HCT116 (cell line): ENCODE measurements at regions not wholly inside any gene's neighbourhood (a gene's known extent, or its start where the extent isn't known, plus 50 kb on each side); places are given as distances from the start of the nearest gene placed in this dataset.

Source experiments
- ATAC-seq: fragments of 200-7000 bp; cut with Tn5 transposase; 2 replicates; pipeline ENCODE4 v1.9.1; 2020; ENCODE audit warnings: mild to moderate bottlenecking, moderate library complexity
- BruUV-seq: library from RNA; stranded (reverse); fragments of 400-500 nt; replicated peaks from 2 replicates; lab custom pipeline; 2021; lab: Mats Ljungman, UMichigan
- CTCF ChIA-PET: fragments of 300-600 bp; sonication (Branson Sonifier 250); formaldehyde crosslinking; loops from one replicate; lab custom pipeline; 2021; ENCODE audit warnings: antibody characterized with exemption; lab: Charles Lee
- POLR2A ChIA-PET: fragments of 300-600, 350-600 bp; sonication (Branson Sonifier 250); formaldehyde crosslinking; loops from one replicate; lab custom pipeline; 2021; ENCODE audit warnings: antibody characterized with exemption; lab: Charles Lee
- RAD21 ChIA-PET, 2 experiments: fragments of 300-600 bp; sonication (Branson Sonifier 250); formaldehyde crosslinking; loops; one replicate each; lab custom pipeline; 2023; ENCODE audit warnings: low total read pairs in 2 of 2; ENCODE audit not compliant: uncharacterized antibody in 2 of 2, unreplicated experiment in 2 of 2, low non-redundant PET in 1 of 2; lab: Charles Lee
- DNase-seq: peaks from one replicate; pipeline ENCODE4 v3.0.0-alpha.2; 2010; ENCODE audit warnings: low read depth, low spot score
- H2AFZ ChIP-seq: fragments of 200-600 bp; shearing (Covaris generic), sonication (generic); 2 replicates; pipeline ENCODE4 v1.6.1; 2017; ENCODE audit warnings: low read depth, mixed run types, mixed read lengths, antibody characterized with exemption, low read length; ENCODE audit not compliant: poor library complexity, severe bottlenecking
- H3K27ac ChIP-seq: 2 replicates; pipeline ENCODE4 v1.5.1; 2012; ENCODE audit warnings: low read depth, low read length
- H3K27me3 ChIP-seq: fragments of 200-600 bp; sonication (generic); 2 replicates; pipeline ENCODE4 v1.6.1; 2016; ENCODE audit warnings: mixed run types, low read length, mixed read lengths; ENCODE audit not compliant: insufficient read depth
- H3K36me3 ChIP-seq, 2 experiments: fragments of 200-500 bp in 1 of 2; fragments of 200-600 bp in 1 of 2; sonication (Bioruptor generic) in 1 of 2; sonication (generic) in 1 of 2; 2 replicates each; pipeline versions ENCODE4 v1.5.1 to v1.6.1; 2014 to 2016; ENCODE audit warnings: low read length in 2 of 2, inconsistent platforms in 1 of 2, mixed read lengths in 1 of 2, mixed run types in 1 of 2; ENCODE audit not compliant: insufficient read depth in 2 of 2, control insufficient read depth in 1 of 2
- H3K4me1 ChIP-seq, 2 experiments: fragments of 200-600 bp in 1 of 2; sonication (generic) in 1 of 2; 2 replicates each; pipeline versions ENCODE4 v1.5.1 to v1.6.1; 2012 to 2017; ENCODE audit warnings: low read length in 2 of 2, inconsistent platforms in 1 of 2, mild to moderate bottlenecking in 1 of 2, mixed read lengths in 1 of 2, mixed run types in 1 of 2, moderate library complexity in 1 of 2; ENCODE audit not compliant: insufficient read depth in 2 of 2, control insufficient read depth in 1 of 2
- H3K4me2 ChIP-seq: fragments of 200-600 bp; sonication (generic); 2 replicates; pipeline ENCODE4 v1.6.1; 2017; ENCODE audit warnings: mixed run types, low read length, mixed read lengths
- H3K4me3 ChIP-seq, 2 experiments: fragments of 200-600 bp in 1 of 2; sonication (generic) in 1 of 2; replicated peaks in 1 of 2; 2 replicates each; pipeline ENCODE4 v1.5.1; 2011 to 2016; ENCODE audit warnings: low read length in 2 of 2, control low read depth in 1 of 2, low read depth in 1 of 2, mild to moderate bottlenecking in 1 of 2, mixed read lengths in 1 of 2, mixed run types in 1 of 2
- H3K79me2 ChIP-seq: fragments of 200-600 bp; sonication (generic); 2 replicates; pipeline ENCODE4 v1.6.1; 2017; ENCODE audit warnings: mild to moderate bottlenecking, mixed run types, low read length, moderate library complexity, mixed read lengths; ENCODE audit not compliant: insufficient read depth
- H3K9ac ChIP-seq: fragments of 200-600 bp; sonication (generic); 2 replicates; pipeline ENCODE4 v1.6.1; 2016; ENCODE audit warnings: low read length, mixed read lengths
- H3K9me2 ChIP-seq: fragments of 200-600 bp; sonication (generic), shearing (Covaris generic); 2 replicates; pipeline ENCODE4 v1.6.1; 2017; ENCODE audit warnings: mixed run types, mild to moderate bottlenecking, moderate library complexity; ENCODE audit not compliant: insufficient read depth
- H3K9me3 ChIP-seq, 2 experiments: fragments of 200-500 bp in 1 of 2; fragments of 200-600 bp in 1 of 2; sonication (Bioruptor generic) in 1 of 2; sonication (generic) in 1 of 2; 2 replicates each; pipeline ENCODE4 v1.6.1; 2014 to 2017; ENCODE audit warnings: low read length in 2 of 2, mixed read lengths in 2 of 2, inconsistent platforms in 1 of 2, low read depth in 1 of 2, mild to moderate bottlenecking in 1 of 2, mixed run types in 1 of 2, moderate library complexity in 1 of 2; ENCODE audit not compliant: control insufficient read depth in 1 of 2, insufficient read depth in 1 of 2
- H4K20me1 ChIP-seq: fragments of 200-600 bp; sonication (generic), shearing (Covaris generic); 2 replicates; pipeline ENCODE4 v1.6.1; 2017; ENCODE audit warnings: mixed run types, mild to moderate bottlenecking, moderate library complexity; ENCODE audit not compliant: insufficient read depth
- ATF3 ChIP-seq: IDR thresholded peaks from 2 replicates; pipeline ENCODE4 v1.6.1; 2012
- CBX3 ChIP-seq: IDR thresholded peaks from 2 replicates; pipeline ENCODE4 v1.6.1; 2012; ENCODE audit warnings: low read depth
- CEBPB ChIP-seq: IDR thresholded peaks from 2 replicates; pipeline ENCODE4 v1.6.1; 2012; ENCODE audit warnings: low read depth
- EGR1 ChIP-seq: IDR thresholded peaks from 2 replicates; pipeline ENCODE4 v1.6.1; 2012; ENCODE audit warnings: low read depth
- ELF1 ChIP-seq: IDR thresholded peaks from 2 replicates; pipeline ENCODE4 v1.6.1; 2012; ENCODE audit warnings: low read depth, borderline replicate concordance
- EZH2 ChIP-seq: fragments of 200-600 bp; sonication (generic); IDR thresholded peaks from 2 replicates; pipeline ENCODE4 v1.6.1; 2017; ENCODE audit warnings: antibody characterized with exemption, mixed run types
- EZH2phosphoT487 ChIP-seq: fragments of 200-600 bp; IDR thresholded peaks from 2 replicates; pipeline ENCODE4 v1.6.1; 2018; ENCODE audit warnings: antibody characterized with exemption, borderline replicate concordance
- FOSL1 ChIP-seq: IDR thresholded peaks from 2 replicates; pipeline ENCODE4 v1.6.1; 2012; ENCODE audit warnings: low read depth
- JUND ChIP-seq: IDR thresholded peaks from 2 replicates; pipeline ENCODE4 v1.6.1; 2012
- MAX ChIP-seq: IDR thresholded peaks from 2 replicates; pipeline ENCODE4 v1.6.1; 2012
- POLR2A ChIP-seq: IDR thresholded peaks from 2 replicates; pipeline ENCODE4 v1.7.0; 2011; ENCODE audit warnings: borderline replicate concordance; ENCODE audit not compliant: insufficient read depth, insufficient read length; ENCODE audit errors: extremely low read depth
- POLR2AphosphoS5 ChIP-seq: IDR thresholded peaks from 2 replicates; pipeline ENCODE4 v1.6.1; 2011; ENCODE audit warnings: mild to moderate bottlenecking, low read depth, low read length, moderate library complexity
- RAD21 ChIP-seq: IDR thresholded peaks from 2 replicates; pipeline ENCODE4 v1.6.1; 2012; ENCODE audit warnings: low read depth, mild to moderate bottlenecking
- REST ChIP-seq: IDR thresholded peaks from 2 replicates; pipeline ENCODE4 v1.6.1; 2012; ENCODE audit warnings: low read depth
- SRF ChIP-seq: IDR thresholded peaks from 2 replicates; pipeline ENCODE4 v1.6.1; 2012; ENCODE audit warnings: low read depth
- YY1 ChIP-seq: IDR thresholded peaks from 2 replicates; pipeline ENCODE4 v1.6.1; 2011; ENCODE audit warnings: low read length, low read depth, moderate library complexity, mild to moderate bottlenecking; ENCODE audit not compliant: insufficient replicate concordance; ENCODE audit errors: extremely low read depth
- ZFX ChIP-seq: fragments of 450-650 bp; IDR thresholded peaks from 2 replicates; pipeline ENCODE4 v1.6.1; 2017
- ZNF274 ChIP-seq: fragments of 200-500 bp; sonication (Bioruptor generic); IDR thresholded peaks from 2 replicates; pipeline ENCODE4 v1.6.1; 2014; ENCODE audit warnings: mild to moderate bottlenecking, low read depth, low read length, inconsistent platforms
- intact Hi-C: fragments of 100-400 bp; cut with micrococcal nuclease; formaldehyde crosslinking; loops from 2 replicates; pipeline ENCODE4 v1.10.0; 2022

GRCh38 chr9:20084125-20084524 is 295.3 kb upstream of the SLC24A2 start:
- Histone ChIP-seq H3K79me2 (no peaks in the 10 kb centered on the region), H3K9me3 (no peaks in the 10 kb centered on the region), H3K27ac (no peak overlapping the region), H3K36me3 (no peaks in the 10 kb centered on the region), H4K20me1 (no peaks in the 10 kb centered on the region), H3K27me3 (peaks cover 19% of the 10 kb centered on the region), H3K9ac (no peak overlapping the region), H3K9me2 (no peaks in the 10 kb centered on the region), H2AFZ (no peak overlapping the region), H3K4me3 (no peak overlapping the region), H3K4me2 (no peak overlapping the region), H3K4me1 (no peaks in the 10 kb centered on the region)
- no peak for TF ChIP-seq EZH2
- no peak for TF ChIP-seq CEBPB
- no peak for TF ChIP-seq EZH2phosphoT487
- no peak for TF ChIP-seq FOSL1
- TF ChIP-seq YY1, result no peak
- no peak for TF ChIP-seq POLR2A
- TF ChIP-seq RAD21, result no peak
- no peak for TF ChIP-seq ATF3
- DNase-seq, result no peak
- CTCF ChIA-PET, result no interaction called here
- BruUV-seq, result no TSS peak
- intact Hi-C loops, result no loop called here
- ATAC-seq, result no peak
- RAD21 ChIA-PET, result no interaction called here
- POLR2A ChIA-PET, result no interaction called here

- Histone ChIP-seq H3K4me1 (no peaks in the 10 kb centered on the region), H3K9me3 (no peaks in the 10 kb centered on the region), H2AFZ (no peak overlapping the region), H3K4me2 (no peak overlapping the region), H3K4me3 (no peak overlapping the region), H3K9me2 (no peaks in the 10 kb centered on the region), H3K36me3 (no peaks in the 10 kb centered on the region), H4K20me1 (no peaks in the 10 kb centered on the region), H3K79me2 (no peaks in the 10 kb centered on the region), H3K27ac (no peak overlapping the region), H3K9ac (no peak overlapping the region), H3K27me3 (peaks cover 20% of the 10 kb centered on the region)
- BruUV-seq, result no TSS peak
- POLR2A ChIA-PET, result no interaction called here
- DNase-seq (no peak), ATAC-seq (no peak)
- intact Hi-C loops, result no loop called here
- RAD21 ChIA-PET, result no interaction called here
- CTCF ChIA-PET, result no interaction called here
- TF ChIP-seq CBX3 (no peak), EGR1 (no peak), ELF1 (no peak), SRF (no peak), POLR2A (no peak), RAD21 (no peak), EZH2 (no peak), MAX (no peak), REST (no peak), ZFX (no peak), POLR2AphosphoS5 (no peak), ZNF274 (no peak), ATF3 (no peak), EZH2phosphoT487 (no peak), JUND (no peak)
Observed at GRCh38 chr9:20083390-20083789, 294.6 kb upstream of the SLC24A2 start.
